ENCODE measurements at regions not wholly inside any gene's neighbourhood (a gene's known extent, or its start where the extent isn't known, plus 50 kb on each side); places are given as distances from the start of the nearest gene placed in this dataset.
"Not testable (repeated sequence)": the region's sequence is repeated elsewhere in the genome, so short reads cannot be mapped to it uniquely, and the experiment has no call there.

- no peak overlapping the region for H3K27ac Mint-ChIP-seq
- no peaks in the 10 kb centered on the region for H3K4me1 Mint-ChIP-seq
- H3K36me3 Mint-ChIP-seq: no peaks in the 10 kb centered on the region
- POLR2A ChIA-PET: no interaction called here
- no peak overlapping the region for H3K4me3 Mint-ChIP-seq
- DNase-seq (no peak), ATAC-seq (no peak)
- peaks cover 0 to 11% (median 0%) of the 10 kb centered on the region in 9 donors for H3K9me3 Mint-ChIP-seq
- H3K27me3 Mint-ChIP-seq: no peaks in the 10 kb centered on the region
Observed at GRCh38 chr3:162385387-162385786, 888.8 kb downstream of the OTOL1 start.

- no peaks in the 10 kb centered on the region for H3K36me3 Mint-ChIP-seq
- peaks cover 0 to 11% (median 3%) of the 10 kb centered on the region in 9 donors for H3K9me3 Mint-ChIP-seq
- DNase-seq: no peak
- ATAC-seq: no peak
- no peaks in the 10 kb centered on the region for H3K27me3 Mint-ChIP-seq
- H3K4me3 Mint-ChIP-seq: no peak overlapping the region
- no peaks in the 10 kb centered on the region for H3K4me1 Mint-ChIP-seq
- no peak overlapping the region for H3K27ac Mint-ChIP-seq
- POLR2A ChIA-PET: no interaction called here
Observed at GRCh38 chr3:162390891-162391290, 894.3 kb downstream of the OTOL1 start.

GRCh38 chr3:162391301-162391700, 894.7 kb downstream of the OTOL1 start:
- no peaks in the 10 kb centered on the region for H3K4me1 Mint-ChIP-seq
- H3K4me3 Mint-ChIP-seq: no peak overlapping the region
- peaks cover 0 to 11% (median 3%) of the 10 kb centered on the region in 9 donors for H3K9me3 Mint-ChIP-seq
- no peaks in the 10 kb centered on the region for H3K27me3 Mint-ChIP-seq
- no peaks in the 10 kb centered on the region for H3K36me3 Mint-ChIP-seq
- DNase-seq (no peak), ATAC-seq (no peak)
- POLR2A ChIA-PET: no interaction called here
- no peak overlapping the region for H3K27ac Mint-ChIP-seq

GRCh38 chr3:162395496-162395895, 898.9 kb downstream of the OTOL1 start:
- H3K4me3 Mint-ChIP-seq: no peak overlapping the region
- H3K27ac Mint-ChIP-seq: no peak overlapping the region
- H3K27me3 Mint-ChIP-seq: no peaks in the 10 kb centered on the region
- POLR2A ChIA-PET: no interaction called here
- DNase-seq (no peak), ATAC-seq (no peak)
- no peaks in the 10 kb centered on the region for H3K4me1 Mint-ChIP-seq
- peaks cover 0 to 13% (median 6%) of the 10 kb centered on the region in 9 donors for H3K9me3 Mint-ChIP-seq
- no peaks in the 10 kb centered on the region for H3K36me3 Mint-ChIP-seq

GRCh38 chr3:162398554-162398953, 901.9 kb downstream of the OTOL1 start:
- Mint-ChIP-seq H3K27ac (no peak overlapping the region), H3K27me3 (no peaks in the 10 kb centered on the region), H3K4me3 (no peak overlapping the region), H3K9me3 (peaks cover 0 to 11% (median 4%) of the 10 kb centered on the region in 9 donors), H3K4me1 (no peaks in the 10 kb centered on the region), H3K36me3 (no peaks in the 10 kb centered on the region)
- DNase-seq: no peak
- no peak for ATAC-seq
- POLR2A ChIA-PET: no interaction called here

GRCh38 chr3:162400697-162401096, 904.1 kb downstream of the OTOL1 start:
- H3K27me3 Mint-ChIP-seq: no peaks in the 10 kb centered on the region
- H3K9me3 Mint-ChIP-seq: peaks cover 0 to 13% (median 5%) of the 10 kb centered on the region in 9 donors
- POLR2A ChIA-PET: no interaction called here
- H3K36me3 Mint-ChIP-seq: no peaks in the 10 kb centered on the region
- H3K27ac Mint-ChIP-seq: no peak overlapping the region
- no peak for ATAC-seq
- DNase-seq: no peak
- H3K4me3 Mint-ChIP-seq: no peak overlapping the region
- no peaks in the 10 kb centered on the region for H3K4me1 Mint-ChIP-seq

GRCh38 chr3:162411556-162411955, 914.9 kb downstream of the OTOL1 start:
- POLR2A ChIA-PET, H3K4me1 Mint-ChIP-seq, H3K27me3 Mint-ChIP-seq, H3K36me3 Mint-ChIP-seq, DNase-seq, H3K27ac Mint-ChIP-seq, ATAC-seq, H3K4me3 Mint-ChIP-seq: not testable (repeated sequence)
- H3K9me3 Mint-ChIP-seq: peaks cover 0 to 20% (median 3%) of the 10 kb centered on the region in 9 donors

- Mint-ChIP-seq H3K36me3 (no peaks in the 10 kb centered on the region), H3K9me3 (peaks cover 0 to 32% (median 0%) of the 10 kb centered on the region in 9 donors), H3K4me1 (no peaks in the 10 kb centered on the region), H3K4me3 (no peak overlapping the region), H3K27ac (no peak overlapping the region), H3K27me3 (no peaks in the 10 kb centered on the region)
- ATAC-seq (no peak), DNase-seq (no peak)
- POLR2A ChIA-PET: no interaction called here
Observed at GRCh38 chr3:162421721-162422120, 925.1 kb downstream of the OTOL1 start.

GRCh38 chr3:162428192-162428591, 931.6 kb downstream of the OTOL1 start:
- H3K36me3 Mint-ChIP-seq: peaks cover 0 to 3% (median 0%) of the 10 kb centered on the region in 3 donors
- DNase-seq (no peak), ATAC-seq (no peak)
- no peak overlapping the region for H3K4me3 Mint-ChIP-seq
- H3K27me3 Mint-ChIP-seq: no peaks in the 10 kb centered on the region
- no peak overlapping the region for H3K27ac Mint-ChIP-seq
- POLR2A ChIA-PET: no interaction called here
- peaks cover 6 to 24% (median 9%) of the 10 kb centered on the region in 9 donors for H3K9me3 Mint-ChIP-seq
- no peaks in the 10 kb centered on the region for H3K4me1 Mint-ChIP-seq

GRCh38 chr3:162435750-162436149, 939.1 kb downstream of the OTOL1 start:
- DNase-seq (no peak), ATAC-seq (no peak)
- H3K27ac Mint-ChIP-seq: no peak overlapping the region
- no peaks in the 10 kb centered on the region for H3K27me3 Mint-ChIP-seq
- H3K36me3 Mint-ChIP-seq: no peaks in the 10 kb centered on the region
- no peaks in the 10 kb centered on the region for H3K4me1 Mint-ChIP-seq
- POLR2A ChIA-PET: no interaction called here
- peaks cover 7 to 19% (median 10%) of the 10 kb centered on the region in 9 donors for H3K9me3 Mint-ChIP-seq
- H3K4me3 Mint-ChIP-seq: no peak overlapping the region

- POLR2A ChIA-PET: no interaction called here
- H3K4me3 Mint-ChIP-seq: no peak overlapping the region
- H3K4me1 Mint-ChIP-seq: no peaks in the 10 kb centered on the region
Observed at GRCh38 chr3:162436826-162437225, 940.2 kb downstream of the OTOL1 start.

GRCh38 chr3:162437480-162437879, 940.9 kb downstream of the OTOL1 start:
- Mint-ChIP-seq H3K36me3 (no peaks in the 10 kb centered on the region), H3K4me3 (no peak overlapping the region), H3K4me1 (no peaks in the 10 kb centered on the region), H3K27me3 (no peaks in the 10 kb centered on the region), H3K27ac (no peak overlapping the region), H3K9me3 (peaks cover 7 to 17% (median 10%) of the 10 kb centered on the region in 9 donors)
- no peak for ATAC-seq
- DNase-seq: no peak
- POLR2A ChIA-PET: no interaction called here

More at GRCh38 chr3:162436826-162437225, 940.2 kb downstream of the OTOL1 start:
- ATAC-seq (no peak), DNase-seq (no peak)
- Mint-ChIP-seq H3K27me3 (no peaks in the 10 kb centered on the region), H3K36me3 (no peaks in the 10 kb centered on the region), H3K27ac (no peak overlapping the region), H3K9me3 (peaks cover 7 to 17% (median 11%) of the 10 kb centered on the region in 9 donors)

GRCh38 chr3:162441716-162442115, 945.1 kb downstream of the OTOL1 start:
- ATAC-seq (no peak), DNase-seq (no peak)
- no peaks in the 10 kb centered on the region for H3K27me3 Mint-ChIP-seq
- no peaks in the 10 kb centered on the region for H3K4me1 Mint-ChIP-seq
- POLR2A ChIA-PET: no interaction called here
- no peak overlapping the region for H3K4me3 Mint-ChIP-seq
- H3K9me3 Mint-ChIP-seq: peaks cover 0 to 11% (median 4%) of the 10 kb centered on the region in 9 donors
- no peaks in the 10 kb centered on the region for H3K36me3 Mint-ChIP-seq
- no peak overlapping the region for H3K27ac Mint-ChIP-seq

- Mint-ChIP-seq H3K27ac (no peak overlapping the region), H3K27me3 (no peaks in the 10 kb centered on the region), H3K4me1 (no peaks in the 10 kb centered on the region), H3K4me3 (no peak overlapping the region), H3K9me3 (peaks cover 0 to 15% (median 3%) of the 10 kb centered on the region in 9 donors), H3K36me3 (no peaks in the 10 kb centered on the region)
- POLR2A ChIA-PET: no interaction called here
- ATAC-seq (no peak), DNase-seq (no peak)
Observed at GRCh38 chr3:162443376-162443775, 946.8 kb downstream of the OTOL1 start.

Data from naive thymus-derived CD8-positive, alpha-beta T cell (primary cell).